Aorta (tissue), 5 donors: ENCODE measurements at regions not wholly inside any gene's neighbourhood (a gene's known extent, or its start where the extent isn't known, plus 50 kb on each side); places are given as distances from the start of the nearest gene placed in this dataset.

ENCODE experiments used
- ATAC-seq: fragments of 200-7000 bp; cut with Tn5 transposase; one replicate; pipeline ENCODE4 v1.9.1; 2022; ENCODE audit warnings: moderate library complexity; ENCODE audit not compliant: low FRiP score
- DNase-seq, 2 donors: peaks; one replicate each; pipeline ENCODE4 v3.0.0-alpha.2; 2020
- H3K27ac ChIP-seq, 2 donors: one replicate each; pipeline ENCODE4 v1.5.1; 2013; ENCODE audit warnings: low read length in 2 of 2, mild to moderate bottlenecking in 2 of 2, moderate library complexity in 2 of 2, control low read depth in 1 of 2, inconsistent platforms in 1 of 2, low read depth in 1 of 2
- H3K27me3 ChIP-seq, 2 donors: one replicate each; pipeline ENCODE4 v1.6.1; 2013; ENCODE audit warnings: control low read depth in 1 of 2, low read length in 1 of 2, mild to moderate bottlenecking in 1 of 2, moderate library complexity in 1 of 2; ENCODE audit not compliant: insufficient read depth in 2 of 2, control insufficient read depth in 1 of 2
- H3K36me3 ChIP-seq, 2 donors: one replicate each; pipeline ENCODE4 v1.6.1; 2013; ENCODE audit warnings: control low read depth in 1 of 2, low read length in 1 of 2, mild to moderate bottlenecking in 1 of 2; ENCODE audit not compliant: insufficient read depth in 2 of 2, control insufficient read depth in 1 of 2
- H3K4me1 ChIP-seq, 2 donors: one replicate each; pipeline ENCODE4 v1.6.1; 2013; ENCODE audit warnings: low read length in 2 of 2, control low read depth in 1 of 2, mild to moderate bottlenecking in 1 of 2, moderate library complexity in 1 of 2; ENCODE audit not compliant: insufficient read depth in 2 of 2, control insufficient read depth in 1 of 2
- H3K4me3 ChIP-seq, 2 donors: one replicate each; pipeline ENCODE4 v1.5.1; 2013; ENCODE audit warnings: low read length in 2 of 2, control low read depth in 1 of 2, mild to moderate bottlenecking in 1 of 2
- H3K9me3 ChIP-seq: one replicate; pipeline ENCODE4 v1.6.1; 2013; ENCODE audit warnings: mild to moderate bottlenecking, low read length; ENCODE audit not compliant: control insufficient read depth
- WGBS, 2 donors: extraction: QIAGEN DNeasy Blood & Tissue Kit; methylation state at CpG; one replicate each; pipeline ENCODE4 v1.1.7; 2013; 5-methylcytosine and 5-hydroxymethylcytosine counted together
- intact Hi-C, 2 donors: fragments of 100-400 bp; cut with DNase I; formaldehyde crosslinking; loops; one replicate each; pipeline versions ENCODE4 v1.14.2 to v1.15.0; 2022
- donor health status: healthy with polysubstance abuse.
- donor health status: Bipolar disorder and iron deficiency.
- donor health status: DM: no; HTN: no; CAD: no.
- donor health status: DM: no; HTN: no; CAD: no.
- donor health status: DM: yes; HTN: yes; CAD: no.

GRCh38 chr11:71339396-71339881 lies 87.1 kb upstream of the SHANK2 start:
- no peaks in the 10 kb centered on the region for H3K4me1 ChIP-seq
- H3K27ac ChIP-seq: no peak overlapping the region
- 61 to 66% methylated on average over 14 of the region's 14 CpGs for WGBS, 2 donors
- ATAC-seq: peak; percentile 8
- no peaks in the 10 kb centered on the region for H3K27me3 ChIP-seq
- H3K4me3 ChIP-seq: no peak overlapping the region
- no peaks in the 10 kb centered on the region for H3K9me3 ChIP-seq
- intact Hi-C loops: loop anchor here in 1 of 2 donors (10.0 kb wide), 1 partner anchor 65 kb away; no protein-coding TSS in a partner anchor
- no peaks in the 10 kb centered on the region for H3K36me3 ChIP-seq
- peak in 1 of 2 donors; percentile 48 for DNase-seq

GRCh38 chr11:71338801-71339395 lies 86.5 kb upstream of the SHANK2 start:
- ATAC-seq (peak; percentile 24), DNase-seq (peak in 1 of 2 donors; percentile 12)
- no peaks in the 10 kb centered on the region for H3K27me3 ChIP-seq
- H3K4me1 ChIP-seq: no peaks in the 10 kb centered on the region
- H3K4me3 ChIP-seq: no peak overlapping the region
- intact Hi-C loops: loop anchor here in 1 of 2 donors (10.0 kb wide), 1 partner anchor 64 kb away; no protein-coding TSS in a partner anchor
- H3K9me3 ChIP-seq: no peaks in the 10 kb centered on the region
- no peak overlapping the region for H3K27ac ChIP-seq
- 26 to 29% methylated on average over 12 of the region's 12 CpGs for WGBS, 2 donors
- H3K36me3 ChIP-seq: no peaks in the 10 kb centered on the region

GRCh38 chr11:71336996-71337754 lies 84.8 kb upstream of the SHANK2 start:
- no peaks in the 10 kb centered on the region for H3K9me3 ChIP-seq
- no peak overlapping the region for H3K4me3 ChIP-seq
- intact Hi-C loops: loop anchor here in 1 of 2 donors (10.0 kb wide), 1 partner anchor 62 kb away; no protein-coding TSS in a partner anchor
- H3K36me3 ChIP-seq: no peaks in the 10 kb centered on the region
- no peaks in the 10 kb centered on the region for H3K4me1 ChIP-seq
- ATAC-seq: no peak
- peak in 1 of 2 donors; percentile 35 for DNase-seq
- no peak overlapping the region for H3K27ac ChIP-seq
- 80 to 81% methylated on average over 12 of the region's 12 CpGs for WGBS, 2 donors
- no peaks in the 10 kb centered on the region for H3K27me3 ChIP-seq

GRCh38 chr11:71336176-71336995 lies 84.0 kb upstream of the SHANK2 start:
- DNase-seq (peak in 1 of 2 donors; percentile 25), ATAC-seq (no peak)
- H3K9me3 ChIP-seq: no peaks in the 10 kb centered on the region
- whole genome bisulfite sequencing, 2 donors: 77 to 81% methylated on average over 9 of the region's 9 CpGs
- no peak overlapping the region for H3K4me3 ChIP-seq
- intact Hi-C loops: loop anchor here in 1 of 2 donors (10.0 kb wide), 1 partner anchor 62 kb away; no protein-coding TSS in a partner anchor
- H3K36me3 ChIP-seq: no peaks in the 10 kb centered on the region
- H3K27me3 ChIP-seq: no peaks in the 10 kb centered on the region
- H3K4me1 ChIP-seq: no peaks in the 10 kb centered on the region
- H3K27ac ChIP-seq: no peak overlapping the region

GRCh38 chr11:71335371-71335770 lies 83.0 kb upstream of the SHANK2 start:
- no peaks in the 10 kb centered on the region for H3K9me3 ChIP-seq
- H3K36me3 ChIP-seq: no peaks in the 10 kb centered on the region
- intact Hi-C loops: loop anchor here in 1 of 2 donors (10.0 kb wide), 1 partner anchor 61 kb away; no protein-coding TSS in a partner anchor
- no peaks in the 10 kb centered on the region for H3K4me1 ChIP-seq
- peak; percentile 23 to 57 for DNase-seq
- no peak overlapping the region for H3K27ac ChIP-seq
- no peaks in the 10 kb centered on the region for H3K27me3 ChIP-seq
- no peak for ATAC-seq
- WGBS, 2 donors: 81 to 89% methylated on average over 1 of the region's 1 CpG
- H3K4me3 ChIP-seq: no peak overlapping the region

GRCh38 chr11:71334191-71334590 lies 81.8 kb upstream of the SHANK2 start:
- Histone ChIP-seq H3K4me1 (no peaks in the 10 kb centered on the region), H3K4me3 (no peak overlapping the region), H3K27me3 (no peaks in the 10 kb centered on the region), H3K27ac (no peak overlapping the region), H3K36me3 (no peaks in the 10 kb centered on the region), H3K9me3 (no peaks in the 10 kb centered on the region)
- 91 to 93% methylated on average over 1 of the region's 1 CpG for WGBS, 2 donors
- DNase-seq: peak; percentile 36 to 54
- intact Hi-C loops: loop anchor here in 1 of 2 donors (10.0 kb wide), 1 partner anchor 59 kb away; no protein-coding TSS in a partner anchor
- ATAC-seq: no peak

- intact Hi-C loops: loop anchor here in 1 of 2 donors (10.0 kb wide), 1 partner anchor 59 kb away; no protein-coding TSS in a partner anchor
- H3K27me3 ChIP-seq: no peaks in the 10 kb centered on the region
- peak in 1 of 2 donors; percentile 2 for DNase-seq
- H3K27ac ChIP-seq: no peak overlapping the region
- H3K4me3 ChIP-seq: no peak overlapping the region
- H3K4me1 ChIP-seq: no peaks in the 10 kb centered on the region
- WGBS, 2 donors: 85 to 87% methylated on average over 6 of the region's 6 CpGs
- no peak for ATAC-seq
- H3K36me3 ChIP-seq: no peaks in the 10 kb centered on the region
- H3K9me3 ChIP-seq: no peaks in the 10 kb centered on the region
These were observed 81.1 kb upstream of the SHANK2 start for GRCh38 chr11:71333473-71333872.

- H3K4me1 ChIP-seq: no peaks in the 10 kb centered on the region
- no peak for DNase-seq
- 88 to 89% methylated on average over 5 of the region's 5 CpGs for WGBS, 2 donors
- H3K27me3 ChIP-seq: no peaks in the 10 kb centered on the region
- H3K4me3 ChIP-seq: no peak overlapping the region
- H3K9me3 ChIP-seq: no peaks in the 10 kb centered on the region
- H3K27ac ChIP-seq: no peak overlapping the region
- H3K36me3 ChIP-seq: no peaks in the 10 kb centered on the region
- ATAC-seq: no peak
- intact Hi-C loops: loop anchor here in 1 of 2 donors (10.0 kb wide), 1 partner anchor 58 kb away; no protein-coding TSS in a partner anchor
These were observed 80.1 kb upstream of the SHANK2 start for GRCh38 chr11:71332447-71332846.
